ENCODE measurements at regions not wholly inside any gene's neighbourhood (a gene's known extent, or its start where the extent isn't known, plus 50 kb on each side); places are given as distances from the start of the nearest gene placed in this dataset.

GRCh38 chr18:42586601-42587000, 528.9 kb downstream of the RIT2 start:
- TF ChIP-seq POLR2A (IDR thresholded peaks at IDR 0.05) (no peak), CTCF (IDR thresholded peaks at IDR 0.05) (no peak), EP300 (IDR thresholded peaks at IDR 0.05) (no peak)
